NCI-H82 treated with DMSO at 0.1 percent for 48 hours (cell line): ENCODE measurements at regions not wholly inside any gene's neighbourhood (a gene's known extent, or its start where the extent isn't known, plus 50 kb on each side); places are given as distances from the start of the nearest gene placed in this dataset.
A peak's percentile ranks its signal among the peaks of the same experiment; 100 is the strongest.
"Not testable (repeated sequence)": the region's sequence is repeated elsewhere in the genome, so short reads cannot be mapped to it uniquely, and the experiment has no call there.

Source experiments
- DNase-seq: peaks from one replicate; lab custom pipeline; 2025; ENCODE audit not compliant: unreplicated experiment; lab: John Stamatoyannopoulos, UW

DNA sequence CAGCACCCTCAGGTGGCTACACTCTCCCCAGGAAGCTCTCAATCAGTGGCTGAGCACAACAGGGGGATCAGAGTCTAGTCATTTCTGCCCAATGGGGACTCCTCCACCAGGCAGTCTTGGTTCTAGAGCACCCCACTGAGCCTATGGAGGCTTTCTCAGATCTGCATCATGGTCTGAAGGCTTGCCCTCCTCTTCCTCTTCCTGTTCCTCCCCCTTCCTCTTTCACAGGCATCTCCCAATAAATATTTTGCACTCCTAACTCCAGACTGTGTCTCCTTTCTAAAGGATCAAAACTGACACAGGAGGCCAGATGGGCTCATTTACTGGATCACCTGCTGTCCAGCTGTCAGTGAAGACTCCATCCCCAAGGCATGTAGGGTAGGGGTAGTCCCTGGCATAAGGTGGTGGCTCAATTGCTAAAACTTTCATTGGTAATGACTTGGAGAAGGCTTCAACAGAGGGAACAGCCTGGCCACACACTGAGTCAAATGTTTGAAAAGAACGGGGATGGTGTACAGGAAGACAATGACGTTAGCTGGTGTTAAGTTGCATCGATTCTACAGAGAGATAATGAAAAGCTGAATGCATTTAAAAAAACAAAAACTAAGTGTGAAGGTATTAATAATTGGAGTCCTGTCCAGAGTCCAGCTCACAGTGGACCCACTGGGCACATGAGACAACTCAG is 84.2 kb upstream of the SLC2A1 start:
- DNase-seq = peak; percentile 76

DNA sequence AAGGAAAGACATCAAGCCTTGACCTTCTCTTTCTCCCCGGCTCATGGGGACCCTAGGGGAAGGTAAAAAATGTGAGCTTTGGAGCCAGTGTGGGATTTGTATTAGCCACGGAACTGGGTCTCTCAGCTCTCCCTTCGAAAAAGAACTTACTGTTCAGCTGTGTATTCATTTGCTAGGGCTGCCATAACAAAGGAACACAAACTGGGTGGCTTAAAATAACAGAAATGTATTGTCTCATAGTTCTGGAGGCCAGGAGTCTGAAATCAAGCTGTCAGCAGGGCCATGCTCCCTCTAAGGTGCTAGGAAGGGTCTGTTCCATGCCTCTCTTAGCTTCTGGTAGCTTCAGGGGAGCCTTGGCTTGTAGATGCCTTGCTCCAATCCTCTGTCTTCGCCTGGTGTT is 83.5 kb upstream of the SLC2A1 start:
- DNase-seq = no peak

DNA sequence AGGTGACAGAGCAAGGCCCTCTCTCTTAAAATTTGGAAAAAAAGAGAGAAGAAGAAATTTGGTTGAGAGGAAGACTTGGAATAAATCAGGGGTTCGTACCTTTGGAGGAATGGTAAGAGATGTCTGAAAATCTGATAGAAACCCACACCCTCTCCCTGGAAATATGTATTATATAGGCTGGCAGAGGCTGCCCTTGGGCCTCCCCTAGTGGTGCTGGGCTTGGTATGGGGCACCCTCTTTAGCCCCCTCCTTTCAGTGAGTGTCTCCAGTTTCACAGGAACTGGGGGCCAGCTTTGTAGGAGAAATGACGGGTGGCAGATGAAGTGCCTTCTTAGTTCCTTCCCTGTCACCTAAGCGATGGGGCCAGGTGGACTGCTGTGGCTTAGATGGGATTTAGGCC is 82.9 kb upstream of the SLC2A1 start:
- no peak for DNase-seq

DNA sequence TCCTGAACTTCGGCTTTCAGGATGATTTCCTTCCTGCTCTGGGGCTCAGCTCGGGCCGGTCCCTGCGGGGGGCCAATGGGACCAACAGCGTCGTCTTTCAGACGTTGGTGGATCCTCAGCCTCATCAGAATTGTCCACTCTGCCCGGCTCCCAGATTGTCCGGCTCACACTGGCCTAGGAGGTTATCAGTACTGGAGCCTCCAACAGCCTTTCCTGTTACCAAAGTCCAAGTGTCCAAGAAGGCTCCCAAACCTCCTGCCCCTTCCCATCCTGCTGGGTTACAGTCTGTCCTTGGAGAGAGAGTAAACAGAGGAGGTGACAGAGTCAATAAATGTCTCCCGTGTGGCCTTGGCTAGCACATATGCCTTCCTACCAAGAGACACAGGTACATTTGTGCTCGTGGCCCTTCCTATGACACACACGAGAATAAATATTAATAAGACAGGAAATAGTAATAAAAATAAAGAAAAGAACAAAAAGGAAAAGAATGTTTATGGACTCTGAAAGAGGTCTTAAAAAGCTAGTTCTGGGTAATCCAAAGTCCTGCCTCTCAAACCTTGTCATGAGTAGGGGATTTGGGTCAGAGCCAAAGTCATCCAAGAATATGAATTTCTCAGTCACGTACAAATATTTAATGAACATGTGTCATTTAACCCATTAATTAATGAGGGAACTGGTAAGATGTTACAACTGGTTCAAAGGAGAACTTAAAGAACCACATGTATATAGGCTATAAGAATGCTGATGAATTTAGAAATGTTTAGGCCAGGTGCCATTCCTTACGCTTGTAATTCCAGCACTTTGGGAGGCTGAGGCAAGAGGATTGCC is 80.8 kb upstream of the SLC2A1 start:
- no peak for DNase-seq

- DNase-seq = no peak
Measured at GRCh38 chr1:43038232-43038935, 79.7 kb upstream of the SLC2A1 start.

- no peak for DNase-seq
Measured at GRCh38 chr1:43037466-43037865, 78.8 kb upstream of the SLC2A1 start.

GRCh38 chr1:43036932-43037331 is 78.3 kb upstream of the SLC2A1 start:
- DNase-seq = no peak

DNA sequence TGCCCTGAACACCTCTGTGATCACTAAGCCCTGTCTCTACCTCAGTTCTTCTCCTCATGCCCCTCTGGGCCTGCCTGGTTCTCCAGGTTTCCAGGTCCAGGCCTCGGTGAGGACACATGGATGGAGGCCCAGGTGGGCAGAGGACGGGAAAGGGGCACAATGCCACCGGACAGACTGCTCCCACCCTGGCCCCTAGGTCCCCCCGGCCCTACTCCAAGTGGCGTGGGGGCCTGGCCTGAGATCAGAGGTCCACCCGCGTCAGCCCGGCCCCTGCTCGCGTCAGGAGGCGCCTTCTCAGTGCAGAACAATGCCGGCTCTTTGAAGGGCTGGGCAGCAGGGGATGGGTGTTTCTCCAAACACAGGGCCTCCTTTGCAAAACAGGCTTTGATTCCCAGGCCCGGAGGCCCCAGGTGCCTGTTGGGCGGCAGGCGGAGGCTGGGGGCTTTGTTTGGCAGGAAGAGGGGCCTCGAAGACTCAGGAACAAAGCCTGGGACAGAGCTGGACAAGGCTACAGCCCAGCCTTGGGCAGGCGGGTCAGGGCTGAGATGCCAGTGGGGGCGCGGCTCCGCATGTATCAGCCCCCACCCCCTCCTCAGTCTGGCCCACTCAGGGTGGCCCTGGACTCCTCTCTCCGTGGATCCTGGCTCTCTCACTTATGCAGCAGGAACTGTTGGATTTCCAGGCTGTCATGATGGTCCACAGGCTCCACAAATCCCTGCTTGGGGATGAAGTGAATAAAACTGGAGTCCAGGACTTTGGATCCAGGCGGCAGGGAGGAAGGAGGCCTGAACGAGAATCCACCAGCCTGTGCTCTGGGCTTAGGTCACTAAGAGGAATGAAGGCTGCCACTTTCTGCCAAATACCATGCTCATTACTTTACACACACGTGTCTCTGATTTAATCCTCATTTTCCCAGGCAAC is 77.4 kb upstream of the SLC2A1 start:
- DNase-seq = no peak

GRCh38 chr1:43034778-43035177 is 76.1 kb upstream of the SLC2A1 start:
- no peak for DNase-seq

DNA sequence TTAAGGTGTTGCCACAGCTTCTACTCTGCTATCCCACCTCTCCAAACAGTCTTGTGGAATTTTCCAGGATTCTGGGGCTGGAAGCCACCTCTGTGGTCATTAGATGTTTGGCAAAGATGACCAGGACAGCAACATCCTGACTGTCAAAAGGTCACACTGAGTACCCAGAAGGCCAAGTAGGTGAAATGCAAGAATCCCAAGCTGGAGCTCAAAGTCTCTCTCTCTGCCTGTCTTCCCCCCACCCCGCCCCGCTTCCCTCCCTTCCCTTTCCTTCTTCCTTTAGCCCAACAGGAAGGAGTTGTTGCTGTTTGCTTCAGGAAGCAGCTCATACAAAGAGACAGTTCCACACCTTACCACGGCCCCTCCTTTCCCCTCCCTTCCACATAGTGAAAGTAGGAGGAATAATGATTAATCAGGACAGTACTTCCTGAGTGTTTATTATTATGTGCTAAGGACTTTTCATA is 75.6 kb upstream of the SLC2A1 start:
- DNase-seq = no peak

DNA sequence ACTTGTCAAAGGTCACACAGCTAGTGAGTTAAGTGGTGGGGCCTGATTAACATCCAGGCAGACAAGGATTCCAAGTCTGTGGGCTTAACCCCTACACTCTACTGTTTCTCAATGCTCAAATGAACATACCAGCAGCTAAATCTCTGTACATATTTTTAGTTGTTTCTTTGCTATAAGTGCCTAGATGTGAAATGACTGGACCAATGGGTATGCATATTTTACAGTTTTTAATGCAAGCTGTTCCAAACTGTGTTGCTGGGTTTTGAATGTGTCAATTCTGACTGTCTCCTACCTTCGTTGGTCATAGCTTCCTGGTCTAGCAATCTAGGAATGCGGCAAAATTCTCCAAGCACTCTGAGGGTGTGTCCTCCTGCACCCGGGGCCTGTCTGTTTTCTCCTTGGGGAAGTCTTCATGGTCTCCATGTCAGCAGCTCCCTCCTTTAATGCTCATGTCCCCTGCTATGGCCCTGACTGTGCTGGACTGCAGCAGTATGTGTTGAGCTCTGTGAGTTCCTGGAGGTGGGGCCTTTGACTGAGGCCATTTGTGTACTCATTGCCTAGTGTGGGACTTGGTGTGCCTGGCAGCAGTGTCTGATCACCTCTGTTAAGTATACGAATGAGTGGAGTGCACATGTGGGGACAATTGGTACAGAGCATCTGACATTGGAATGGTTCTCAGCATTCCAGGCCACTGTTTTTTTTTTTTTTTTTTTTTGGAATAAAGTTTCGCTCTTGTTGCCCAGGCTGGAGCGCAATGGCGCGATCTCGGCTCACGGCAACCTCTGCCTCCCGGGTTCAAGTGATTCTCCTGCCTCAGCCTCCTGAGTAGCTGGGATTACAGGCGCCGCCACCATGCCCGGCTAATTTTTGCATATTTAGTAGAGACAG is 72.9 kb upstream of the SLC2A1 start:
- no peak for DNase-seq

- no peak for DNase-seq
Measured at GRCh38 chr1:43024905-43025304, 66.2 kb upstream of the SLC2A1 start.

DNA sequence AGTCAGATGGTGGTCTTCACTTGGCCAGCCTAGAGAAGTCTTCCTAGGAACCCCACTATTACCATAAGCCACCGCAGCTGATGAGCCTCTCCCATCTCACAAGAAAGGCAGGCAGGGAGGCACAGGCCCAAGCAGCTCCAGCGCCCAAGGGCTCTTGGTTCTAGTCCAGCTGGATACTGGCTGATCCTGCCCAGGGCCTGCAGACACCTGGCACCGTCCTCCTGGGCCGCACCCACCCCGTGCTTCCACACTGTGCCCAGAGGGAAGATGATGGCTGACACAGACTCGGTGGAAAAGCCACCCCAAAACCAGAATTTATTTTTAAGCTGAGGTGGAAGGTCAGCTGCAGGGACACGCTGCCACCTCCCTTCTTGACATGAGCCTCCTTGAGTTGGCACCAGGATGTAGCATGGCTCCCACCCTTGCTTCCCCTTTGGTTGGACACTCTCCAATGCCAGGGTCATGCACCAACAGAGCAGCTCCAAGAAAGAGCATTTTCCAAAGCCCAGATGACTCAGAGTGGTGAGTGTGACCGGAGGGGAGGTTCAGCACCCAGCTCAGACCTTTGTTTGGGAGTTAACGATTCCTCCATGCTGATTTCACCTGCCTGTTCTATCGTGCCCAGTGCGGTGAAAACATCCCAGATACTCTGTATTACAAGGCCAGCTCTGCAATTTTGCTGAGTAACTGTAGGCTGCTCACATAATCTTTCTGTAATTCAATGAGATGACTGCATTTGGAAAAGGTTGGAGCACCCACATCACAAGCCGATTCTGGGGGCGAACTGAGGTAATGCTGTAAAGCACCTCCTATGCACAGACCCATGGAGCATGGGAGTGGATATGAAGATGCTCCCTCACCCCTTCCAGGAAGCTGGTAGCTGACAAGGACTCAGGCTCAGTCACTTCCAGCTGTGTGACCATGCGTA is 63.1 kb upstream of the SLC2A1 start:
- DNase-seq = no peak

- DNase-seq = no peak
Measured at GRCh38 chr1:43019226-43019625, 60.6 kb upstream of the SLC2A1 start.

DNA sequence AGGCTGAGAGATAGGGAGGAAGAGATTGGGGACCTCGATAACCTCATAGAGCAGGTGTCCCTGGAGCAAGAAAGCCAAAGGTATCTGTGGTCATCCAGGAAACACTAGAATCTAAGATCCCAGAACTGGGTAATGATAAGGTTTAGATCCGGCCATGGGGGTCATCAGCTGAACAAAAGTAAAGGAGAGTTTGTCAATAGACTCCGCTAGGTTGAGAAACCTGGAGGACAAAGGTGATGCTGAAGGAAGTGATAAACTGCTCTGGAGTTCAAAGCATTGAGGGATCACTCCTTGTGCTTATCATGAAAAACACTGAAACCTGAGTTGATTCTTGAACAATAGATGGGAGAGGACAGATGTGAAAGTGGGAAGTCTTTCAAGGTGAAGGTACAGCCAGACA is 59.5 kb upstream of the SLC2A1 start:
- no peak for DNase-seq

GRCh38 chr1:43015269-43015668 is 56.6 kb upstream of the SLC2A1 start:
- no peak for DNase-seq

GRCh38 chr1:43014579-43014978 is 55.9 kb upstream of the SLC2A1 start:
- DNase-seq = not testable (repeated sequence)

- no peak for DNase-seq
Measured at GRCh38 chr1:43011020-43011419, 52.4 kb upstream of the SLC2A1 start.

DNA sequence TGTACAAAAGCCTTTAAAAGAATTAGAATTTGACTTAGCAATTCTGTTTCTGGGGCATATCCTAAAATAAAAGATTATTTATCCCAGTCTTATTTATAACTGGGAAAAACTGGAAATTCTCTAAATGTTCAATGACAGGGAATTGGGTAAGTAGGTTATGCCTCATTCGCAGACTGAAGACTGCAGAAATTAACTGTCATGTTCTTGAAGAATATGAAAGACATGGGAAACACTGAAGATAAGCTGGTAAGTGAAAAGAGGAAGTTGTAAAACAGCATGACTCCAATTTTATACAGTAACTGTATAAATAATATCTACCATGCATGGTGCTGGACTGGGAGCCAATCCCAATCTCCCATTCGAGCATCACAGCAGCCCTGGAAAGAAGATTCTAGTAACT is 50.6 kb upstream of the SLC2A1 start:
- no peak for DNase-seq
